ENCODE measurements at regions not wholly inside any gene's neighbourhood (a gene's known extent, or its start where the extent isn't known, plus 50 kb on each side); places are given as distances from the start of the nearest gene placed in this dataset.
A peak's percentile ranks its signal among the peaks of the same experiment; 100 is the strongest.

- H3K9ac ChIP-seq (ENCODE audit: low read length), result no peak overlapping the region
- Mint-ChIP-seq H3K4me1 (ENCODE audit: low read depth, unreplicated experiment) (peaks cover 25% of the 10 kb centered on the region), H3K9me3 (ENCODE audit: unreplicated experiment) (no peaks in the 10 kb centered on the region), H3K4me3 (ENCODE audit: unreplicated experiment) (no peak overlapping the region), H3K36me3 (ENCODE audit: low read depth, unreplicated experiment) (no peaks in the 10 kb centered on the region), H3K27ac (ENCODE audit: unreplicated experiment) (peak overlapping the region; percentile 73), H3K27me3 (ENCODE audit: low read depth, unreplicated experiment) (no peaks in the 10 kb centered on the region)
- H3K4me1 ChIP-seq (ENCODE audit: insufficient read depth, low read length), result peaks cover 7% of the 10 kb centered on the region
- DNase-seq (ENCODE audit: low read depth), result peak; percentile 20
- H3K4me3 ChIP-seq (ENCODE audit: insufficient read depth, low read depth, low read length), result no peak overlapping the region
- H3K79me2 ChIP-seq (ENCODE audit: insufficient read depth, low read length), result no peaks in the 10 kb centered on the region
- no peaks in the 10 kb centered on the region for H3K36me3 ChIP-seq (ENCODE audit: insufficient read depth, low read length)
- no peak overlapping the region for H3K27ac ChIP-seq (ENCODE audit: low read depth, low read length)
- FAIRE-seq, result no peak
- no peak overlapping the region for H3K4me2 ChIP-seq (ENCODE audit: low read length)
- H3K9me3 ChIP-seq (ENCODE audit: insufficient read depth, low read depth, low read length), result no peaks in the 10 kb centered on the region
- no peaks in the 10 kb centered on the region for H4K20me1 ChIP-seq (ENCODE audit: insufficient read depth, low read length)
- H3K27me3 ChIP-seq (ENCODE audit: insufficient read depth, low read length), result no peaks in the 10 kb centered on the region
- TF ChIP-seq, protein P1, sequence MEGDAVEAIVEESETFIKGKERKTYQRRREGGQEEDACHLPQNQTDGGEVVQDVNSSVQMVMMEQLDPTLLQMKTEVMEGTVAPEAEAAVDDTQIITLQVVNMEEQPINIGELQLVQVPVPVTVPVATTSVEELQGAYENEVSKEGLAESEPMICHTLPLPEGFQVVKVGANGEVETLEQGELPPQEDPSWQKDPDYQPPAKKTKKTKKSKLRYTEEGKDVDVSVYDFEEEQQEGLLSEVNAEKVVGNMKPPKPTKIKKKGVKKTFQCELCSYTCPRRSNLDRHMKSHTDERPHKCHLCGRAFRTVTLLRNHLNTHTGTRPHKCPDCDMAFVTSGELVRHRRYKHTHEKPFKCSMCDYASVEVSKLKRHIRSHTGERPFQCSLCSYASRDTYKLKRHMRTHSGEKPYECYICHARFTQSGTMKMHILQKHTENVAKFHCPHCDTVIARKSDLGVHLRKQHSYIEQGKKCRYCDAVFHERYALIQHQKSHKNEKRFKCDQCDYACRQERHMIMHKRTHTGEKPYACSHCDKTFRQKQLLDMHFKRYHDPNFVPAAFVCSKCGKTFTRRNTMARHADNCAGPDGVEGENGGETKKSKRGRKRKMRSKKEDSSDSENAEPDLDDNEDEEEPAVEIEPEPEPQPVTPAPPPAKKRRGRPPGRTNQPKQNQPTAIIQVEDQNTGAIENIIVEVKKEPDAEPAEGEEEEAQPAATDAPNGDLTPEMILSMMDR (IDR thresholded peaks at IDR 0.05; ENCODE audit: insufficient read depth, low read depth, low read length), result no peak
- TF ChIP-seq EZH2 (IDR thresholded peaks at IDR 0.05; ENCODE audit: insufficient read depth, low read length), result no peak
- no peak overlapping the region for H2AFZ ChIP-seq (ENCODE audit: low read depth, low read length)
These were observed 192.7 kb upstream of the ITGA4 start for GRCh38 chr2:181264441-181264840.

GRCh38 chr2:181266614-181267013, 190.6 kb upstream of the ITGA4 start:
- DNase-seq (ENCODE audit: low read depth) (no peak), FAIRE-seq (no peak)
- no peaks in the 10 kb centered on the region for H3K36me3 ChIP-seq (ENCODE audit: insufficient read depth, low read length)
- no peak overlapping the region for H3K4me3 ChIP-seq (ENCODE audit: insufficient read depth, low read depth, low read length)
- no peaks in the 10 kb centered on the region for H3K27me3 Mint-ChIP-seq (ENCODE audit: low read depth, unreplicated experiment)
- H3K9me3 Mint-ChIP-seq (ENCODE audit: unreplicated experiment), result no peaks in the 10 kb centered on the region
- TF ChIP-seq, protein P1 (IDR thresholded peaks at IDR 0.05; ENCODE audit: insufficient read depth, low read depth, low read length), result no peak
- TF ChIP-seq EZH2 (IDR thresholded peaks at IDR 0.05; ENCODE audit: insufficient read depth, low read length), result no peak
- peaks cover 25% of the 10 kb centered on the region for H3K4me1 Mint-ChIP-seq (ENCODE audit: low read depth, unreplicated experiment)
- H3K27ac Mint-ChIP-seq (ENCODE audit: unreplicated experiment), result no peak overlapping the region
- no peak overlapping the region for H3K4me3 Mint-ChIP-seq (ENCODE audit: unreplicated experiment)
- no peaks in the 10 kb centered on the region for H3K27me3 ChIP-seq (ENCODE audit: insufficient read depth, low read length)
- no peaks in the 10 kb centered on the region for H3K36me3 Mint-ChIP-seq (ENCODE audit: low read depth, unreplicated experiment)
- H3K4me2 ChIP-seq (ENCODE audit: low read length), result no peak overlapping the region
- H3K9me3 ChIP-seq (ENCODE audit: insufficient read depth, low read depth, low read length), result no peaks in the 10 kb centered on the region
- H3K27ac ChIP-seq (ENCODE audit: low read depth, low read length), result no peak overlapping the region
- no peaks in the 10 kb centered on the region for H4K20me1 ChIP-seq (ENCODE audit: insufficient read depth, low read length)
- H2AFZ ChIP-seq (ENCODE audit: low read depth, low read length), result no peak overlapping the region
- no peaks in the 10 kb centered on the region for H3K79me2 ChIP-seq (ENCODE audit: insufficient read depth, low read length)
- H3K4me1 ChIP-seq (ENCODE audit: insufficient read depth, low read length), result peaks cover 7% of the 10 kb centered on the region
- no peak overlapping the region for H3K9ac ChIP-seq (ENCODE audit: low read length)

GRCh38 chr2:181268174-181268867, 188.9 kb upstream of the ITGA4 start:
- no peak overlapping the region for H3K27ac Mint-ChIP-seq (ENCODE audit: unreplicated experiment)
- H3K36me3 Mint-ChIP-seq (ENCODE audit: low read depth, unreplicated experiment), result no peaks in the 10 kb centered on the region
- peaks cover 19% of the 10 kb centered on the region for H3K4me1 Mint-ChIP-seq (ENCODE audit: low read depth, unreplicated experiment)
- Histone ChIP-seq H2AFZ (ENCODE audit: low read depth, low read length) (no peak overlapping the region), H3K4me3 (ENCODE audit: insufficient read depth, low read depth, low read length) (no peak overlapping the region), H3K9me3 (ENCODE audit: insufficient read depth, low read depth, low read length) (no peaks in the 10 kb centered on the region), H3K27me3 (ENCODE audit: insufficient read depth, low read length) (no peaks in the 10 kb centered on the region), H3K27ac (ENCODE audit: low read depth, low read length) (no peak overlapping the region), H3K79me2 (ENCODE audit: insufficient read depth, low read length) (no peaks in the 10 kb centered on the region), H4K20me1 (ENCODE audit: insufficient read depth, low read length) (no peaks in the 10 kb centered on the region), H3K9ac (ENCODE audit: low read length) (no peak overlapping the region), H3K4me1 (ENCODE audit: insufficient read depth, low read length) (peaks cover 7% of the 10 kb centered on the region), H3K36me3 (ENCODE audit: insufficient read depth, low read length) (no peaks in the 10 kb centered on the region), H3K4me2 (ENCODE audit: low read length) (no peak overlapping the region)
- no peaks in the 10 kb centered on the region for H3K9me3 Mint-ChIP-seq (ENCODE audit: unreplicated experiment)
- TF ChIP-seq, protein P1 (IDR thresholded peaks at IDR 0.05; ENCODE audit: insufficient read depth, low read depth, low read length), result no peak
- TF ChIP-seq EZH2 (IDR thresholded peaks at IDR 0.05; ENCODE audit: insufficient read depth, low read length), result no peak
- no peak overlapping the region for H3K4me3 Mint-ChIP-seq (ENCODE audit: unreplicated experiment)
- FAIRE-seq (no peak), DNase-seq (ENCODE audit: low read depth) (no peak)
- H3K27me3 Mint-ChIP-seq (ENCODE audit: low read depth, unreplicated experiment), result no peaks in the 10 kb centered on the region

Measured in astrocyte (in vitro differentiated cells and primary cell).